D721Med (cell line): ENCODE measurements at regions not wholly inside any gene's neighbourhood (a gene's known extent, or its start where the extent isn't known, plus 50 kb on each side); places are given as distances from the start of the nearest gene placed in this dataset.
"Not testable (repeated sequence)": the region's sequence is repeated elsewhere in the genome, so short reads cannot be mapped to it uniquely, and the experiment has no call there.

Experiments used
- DNase-seq: peaks from one replicate; pipeline ENCODE4 v3.0.0; 2011; ENCODE audit warnings: low spot score; ENCODE audit not compliant: insufficient read length
- FAIRE-seq: peaks from 2 replicates; lab custom pipeline; 2011; peaks lifted over from hg19 to GRCh38; lab: Jason Lieb, UNC
- TF ChIP-seq, protein P1 (sequence below): IDR thresholded peaks from 2 replicates; pipeline ENCODE4 v1.5.1; 2012; ENCODE audit warnings: mild to moderate bottlenecking, control low read depth; ENCODE audit not compliant: insufficient read depth; ENCODE audit errors: missing control alignments

DNA sequence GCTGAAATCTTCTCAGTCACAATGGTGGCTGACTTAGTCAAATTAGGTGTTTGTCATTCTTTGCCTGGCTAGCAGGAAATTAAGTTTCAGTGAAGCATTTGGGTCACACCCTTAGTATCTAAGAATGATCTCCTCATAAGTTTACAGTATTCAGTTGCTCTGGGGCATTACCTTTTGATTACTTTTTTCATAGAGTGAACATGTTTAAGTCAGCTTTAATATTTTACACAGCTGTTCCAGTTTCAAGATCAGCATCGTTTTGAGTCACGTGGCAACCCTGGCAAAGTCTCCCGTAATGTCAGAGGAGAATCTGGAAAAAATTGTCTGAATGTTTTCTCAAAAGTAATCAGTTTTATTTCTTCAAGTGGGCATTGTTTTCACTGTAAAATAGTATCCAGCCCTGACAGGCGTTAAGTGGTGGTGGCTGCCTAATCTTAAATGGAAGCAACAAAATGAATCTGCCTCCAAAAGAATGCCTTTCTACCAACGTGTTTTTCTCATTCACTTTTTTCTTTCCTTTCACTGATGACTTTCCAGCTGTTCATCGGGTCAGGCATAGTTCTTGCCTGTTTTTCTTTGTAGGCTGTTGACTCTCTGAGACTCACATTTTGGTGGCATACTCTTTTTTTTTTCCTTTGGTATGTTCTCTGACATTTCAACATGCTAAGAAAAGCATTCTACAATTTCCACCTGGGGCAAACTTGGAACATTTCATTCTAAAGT, 319.6 kb upstream of the TCF4 start:
- TF ChIP-seq, protein P1, sequence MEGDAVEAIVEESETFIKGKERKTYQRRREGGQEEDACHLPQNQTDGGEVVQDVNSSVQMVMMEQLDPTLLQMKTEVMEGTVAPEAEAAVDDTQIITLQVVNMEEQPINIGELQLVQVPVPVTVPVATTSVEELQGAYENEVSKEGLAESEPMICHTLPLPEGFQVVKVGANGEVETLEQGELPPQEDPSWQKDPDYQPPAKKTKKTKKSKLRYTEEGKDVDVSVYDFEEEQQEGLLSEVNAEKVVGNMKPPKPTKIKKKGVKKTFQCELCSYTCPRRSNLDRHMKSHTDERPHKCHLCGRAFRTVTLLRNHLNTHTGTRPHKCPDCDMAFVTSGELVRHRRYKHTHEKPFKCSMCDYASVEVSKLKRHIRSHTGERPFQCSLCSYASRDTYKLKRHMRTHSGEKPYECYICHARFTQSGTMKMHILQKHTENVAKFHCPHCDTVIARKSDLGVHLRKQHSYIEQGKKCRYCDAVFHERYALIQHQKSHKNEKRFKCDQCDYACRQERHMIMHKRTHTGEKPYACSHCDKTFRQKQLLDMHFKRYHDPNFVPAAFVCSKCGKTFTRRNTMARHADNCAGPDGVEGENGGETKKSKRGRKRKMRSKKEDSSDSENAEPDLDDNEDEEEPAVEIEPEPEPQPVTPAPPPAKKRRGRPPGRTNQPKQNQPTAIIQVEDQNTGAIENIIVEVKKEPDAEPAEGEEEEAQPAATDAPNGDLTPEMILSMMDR, result no peak

DNA sequence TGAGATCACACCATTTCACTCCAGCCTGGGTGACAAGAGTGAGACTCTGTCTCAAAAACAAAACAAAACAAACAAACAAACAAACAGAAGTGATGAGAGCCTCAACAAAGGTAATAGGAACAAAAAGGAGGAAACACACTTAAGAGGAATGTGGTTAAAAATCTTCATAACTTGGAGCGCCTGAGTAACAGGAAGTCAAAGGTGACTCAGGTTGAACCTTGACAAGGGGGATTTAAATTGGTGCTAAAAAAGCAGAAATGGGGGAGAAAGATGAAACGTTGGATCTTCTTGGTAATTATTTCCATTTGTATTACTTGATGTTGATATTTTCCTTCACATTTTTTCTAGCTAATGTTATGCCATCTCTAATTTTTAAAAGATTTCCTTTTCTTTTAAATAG, 318.5 kb upstream of the TCF4 start:
- DNase-seq (no peak), FAIRE-seq (no peak)
- TF ChIP-seq, protein P1, result no peak

More for the DNA sequence above, 319.6 kb upstream of the TCF4 start:
- no peak for DNase-seq
- no peak for FAIRE-seq

DNA sequence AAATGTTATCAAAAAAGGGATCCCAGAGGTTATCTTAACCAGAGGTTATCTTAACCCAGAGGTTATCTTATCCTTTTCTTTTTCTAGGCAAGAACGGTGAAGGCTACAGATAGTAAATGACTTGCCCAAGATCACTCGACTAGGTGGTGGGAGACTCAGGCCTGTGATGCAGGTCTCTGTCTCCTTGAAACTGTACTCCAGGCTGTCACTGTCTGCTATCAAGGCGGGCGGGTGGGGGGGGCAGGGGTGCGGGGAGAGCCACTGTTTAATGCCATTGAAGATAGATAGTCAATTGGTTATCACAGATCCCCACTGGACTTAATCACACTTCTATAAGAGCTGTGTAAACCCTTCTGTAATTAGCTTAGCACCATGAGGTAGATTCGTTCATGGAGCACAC, 315.9 kb upstream of the TCF4 start:
- no peak for FAIRE-seq
- DNase-seq, result no peak
- TF ChIP-seq, protein P1, result no peak

DNA sequence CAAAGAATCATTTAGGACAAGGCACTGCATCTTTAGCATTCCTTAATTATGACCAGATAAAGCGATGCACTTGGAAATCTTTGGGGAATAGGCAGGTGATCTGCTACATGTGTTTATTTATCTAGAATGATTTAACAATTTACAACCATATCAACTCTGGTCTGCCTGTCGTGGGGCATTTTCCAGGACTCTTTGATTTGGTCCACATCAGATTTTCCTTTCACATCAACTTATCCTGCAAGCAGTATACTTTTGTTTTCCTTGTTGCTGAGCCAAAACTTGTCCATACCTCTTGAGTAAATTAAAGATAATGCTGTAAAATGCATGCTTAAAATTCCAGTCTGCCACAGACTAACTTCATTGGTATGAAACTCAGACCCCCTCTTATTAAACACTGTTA, 312.4 kb upstream of the TCF4 start:
- FAIRE-seq, result no peak
- TF ChIP-seq, protein P1, result no peak
- no peak for DNase-seq

DNA sequence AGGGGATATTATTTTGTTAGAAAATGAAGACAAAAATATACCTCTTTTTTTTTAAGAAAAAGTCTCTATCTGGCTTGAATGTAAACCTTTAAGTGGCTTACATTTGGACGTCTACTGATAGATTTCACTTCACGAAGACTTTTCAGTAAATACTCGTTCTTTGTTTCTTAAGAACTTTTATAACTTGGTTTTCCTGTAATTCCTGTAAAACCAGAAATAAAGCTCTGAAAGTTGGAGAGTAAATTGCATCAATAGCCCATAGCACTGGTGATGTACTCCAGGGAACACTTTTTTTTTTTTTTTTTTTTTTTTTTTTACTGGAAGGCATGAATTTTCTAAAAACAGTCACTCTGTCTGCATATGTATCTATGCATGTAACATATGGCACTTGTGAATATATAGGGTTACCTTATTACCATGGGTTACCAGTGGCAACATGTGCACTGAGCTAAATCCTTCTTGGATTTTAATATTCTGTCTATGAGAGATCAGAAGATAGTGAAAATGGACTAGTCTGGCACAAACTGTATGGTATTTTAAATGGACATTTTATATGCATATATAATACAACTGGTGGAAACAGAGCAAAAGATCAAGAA, 309.2 kb upstream of the TCF4 start:
- TF ChIP-seq, protein P1, result no peak
- FAIRE-seq, result peak; percentile 98
- no peak for DNase-seq

DNA sequence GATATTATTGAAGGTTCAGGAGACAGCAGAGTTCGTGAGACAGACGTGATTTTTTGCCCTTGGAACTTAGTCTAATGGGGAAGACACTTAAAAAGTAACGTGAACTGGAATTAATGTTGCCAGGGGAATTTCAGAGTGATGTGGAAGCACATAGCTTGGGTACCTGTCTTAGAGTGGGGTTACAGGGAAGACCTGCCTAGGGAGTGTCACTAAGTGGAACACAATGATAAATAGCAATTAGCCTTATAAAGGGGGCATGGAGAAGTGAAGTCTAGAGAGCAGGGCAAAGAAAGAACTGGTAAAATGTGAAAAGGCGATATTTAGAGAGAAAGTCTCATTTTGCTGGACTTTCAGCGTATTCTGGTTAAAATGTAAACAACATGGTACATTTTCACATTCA, 306.0 kb upstream of the TCF4 start:
- DNase-seq (no peak), FAIRE-seq (no peak)
- TF ChIP-seq, protein P1, result no peak

DNA sequence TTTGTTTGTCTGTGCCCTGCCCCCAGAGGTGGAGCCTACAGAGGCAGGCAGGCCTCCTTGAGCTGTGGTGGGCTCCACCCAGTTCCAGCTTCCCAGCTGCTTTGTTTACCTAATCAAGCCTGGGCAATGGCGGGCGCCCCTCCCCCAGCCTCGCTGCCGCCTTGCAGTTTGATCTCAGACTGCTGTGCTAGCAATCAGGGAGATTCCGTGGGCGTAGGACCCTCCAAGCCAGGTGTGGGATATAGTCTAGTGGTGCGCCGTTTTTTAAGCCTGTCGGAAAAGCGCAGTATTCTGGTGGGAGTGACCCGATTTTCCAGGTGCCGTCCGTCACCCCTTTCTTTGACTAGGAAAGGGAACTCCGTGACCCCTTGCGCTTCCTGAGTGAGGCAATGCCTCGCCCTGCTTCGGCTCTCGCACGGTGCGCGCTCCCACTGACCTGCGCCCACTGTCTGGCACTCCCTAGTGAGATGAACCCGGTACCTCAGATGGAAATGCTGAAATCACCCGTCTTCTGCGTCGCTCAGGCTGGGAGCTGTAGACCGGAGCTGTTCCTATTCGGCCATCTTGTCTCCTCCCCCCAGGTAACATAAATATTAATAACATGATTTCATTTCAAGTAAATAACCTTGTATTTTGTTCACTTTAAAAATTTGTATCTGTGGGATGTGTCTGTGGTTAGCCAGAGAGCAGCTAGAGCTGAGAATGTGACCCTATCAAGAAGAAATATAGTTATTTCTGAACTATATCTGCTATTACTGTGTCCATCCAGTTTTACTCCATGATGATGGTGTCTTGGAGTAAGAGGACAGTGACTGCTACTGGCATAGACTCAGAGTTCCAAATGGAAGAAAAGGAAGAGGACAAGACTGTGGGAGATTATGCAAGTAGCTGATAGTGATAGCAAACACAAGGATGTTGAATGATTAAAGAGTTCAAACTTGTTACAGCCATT, 305.1 kb upstream of the TCF4 start:
- not testable (repeated sequence) for FAIRE-seq, DNase-seq
